ENCODE measurements at regions not wholly inside any gene's neighbourhood (a gene's known extent, or its start where the extent isn't known, plus 50 kb on each side); places are given as distances from the start of the nearest gene placed in this dataset.

- TF ChIP-seq ETS1 (IDR thresholded peaks at IDR 0.05) (no peak), NANOG (IDR thresholded peaks at IDR 0.05; ENCODE audit: borderline replicate concordance) (no peak), ZNF331 (CRISPR knock-in tag; IDR thresholded peaks at IDR 0.05; ENCODE audit: low read depth) (no peak)
Measured at GRCh38 chr2:13006426-13006825, 289.7 kb downstream of the TRIB2 start (continued).

- no peaks in the 10 kb centered on the region for H3K27me3 ChIP-seq (ENCODE audit: insufficient read depth)
- no peak overlapping the region for H3K4me3 ChIP-seq
- no peaks in the 10 kb centered on the region for H3K9me2 ChIP-seq (ENCODE audit: insufficient read depth)
Measured at GRCh38 chr2:13006829-13007717, 290.3 kb downstream of the TRIB2 start.

More at GRCh38 chr2:13006829-13007717, 290.3 kb downstream of the TRIB2 start:
- Histone ChIP-seq H3K79me2 (replicated peaks; ENCODE audit: insufficient read depth) (no peaks in the 10 kb centered on the region), H3K27ac (ENCODE audit: low read depth) (no peak overlapping the region), H4K20me1 (replicated peaks; ENCODE audit: insufficient read depth) (no peaks in the 10 kb centered on the region), H3K4me2 (no peak overlapping the region), H3F3A (replicated peaks; ENCODE audit: low read depth) (no peaks in the 10 kb centered on the region), H2AFZ (peak overlapping the region; percentile 12; the same call in 1 of the 2 replicates), H3K4me1 (ENCODE audit: insufficient read depth) (no peaks in the 10 kb centered on the region), H3K36me3 (ENCODE audit: insufficient read depth) (no peaks in the 10 kb centered on the region)
- Mint-ChIP-seq H3K4me1 (peaks cover 16% of the 10 kb centered on the region; the same call in 2 of the 3 replicates), H3K27ac (no peak overlapping the region), H3K9me3 (no peaks in the 10 kb centered on the region), H3K36me3 (ENCODE audit: low read depth) (no peaks in the 10 kb centered on the region), H3K27me3 (ENCODE audit: insufficient read depth, low read depth, poor library complexity) (peaks cover 2% of the 10 kb centered on the region), H3K4me3 (no peak overlapping the region)
- ATAC-seq: peak; percentile 99
- TF ChIP-seq NANOG (IDR thresholded peaks at IDR 0.05; ENCODE audit: borderline replicate concordance) (no peak), CTCF (conservative IDR thresholded peaks at IDR 0.05; ENCODE audit: low read depth in 2 of 2) (peak; percentile 80 to 85), ZNF114 (CRISPR knock-in tag; IDR thresholded peaks at IDR 0.05) (no peak), ZNF462 (CRISPR knock-in tag; IDR thresholded peaks at IDR 0.05) (0 out of 2 replicates have a peak, but pooled peaks have one; percentile 22)
- DNase-seq (ENCODE audit: low spot score): peak; percentile 86
